Endothelial cell of umbilical vein (primary cell): ENCODE measurements at regions not wholly inside any gene's neighbourhood (a gene's known extent, or its start where the extent isn't known, plus 50 kb on each side); places are given as distances from the start of the nearest gene placed in this dataset.

Experiments used
- BruUV-seq: library from RNA; stranded (reverse); fragments of 400-500 nt; replicated peaks from 2 replicates; lab custom pipeline; 2021; lab: Mats Ljungman, UMichigan
- CTCF ChIA-PET: fragments of 300-600, 350-600 bp; sonication (Branson Sonifier 250); formaldehyde crosslinking; loops from one replicate; lab custom pipeline; 2021; ENCODE audit warnings: antibody characterized with exemption, inconsistent platforms; lab: Charles Lee
- POLR2A ChIA-PET: fragments of 300-600, 350-600 bp; sonication (Branson Sonifier 250); formaldehyde crosslinking; loops from one replicate; lab custom pipeline; 2021; ENCODE audit warnings: antibody characterized with exemption, inconsistent platforms; lab: Charles Lee
- DNase-seq: peaks from one replicate; pipeline ENCODE4 v3.0.0-alpha.2; 2011; ENCODE audit warnings: low read depth, low spot score
- FAIRE-seq: peaks from 2 replicates; lab custom pipeline; 2011; peaks lifted over from hg19 to GRCh38; lab: Jason Lieb, UNC
- H2AFZ ChIP-seq: 2 replicates; pipeline ENCODE4 v1.6.0; 2012; ENCODE audit warnings: low read depth, low read length, control low read depth, inconsistent platforms
- H3K27ac ChIP-seq: 2 replicates; pipeline ENCODE4 v1.5.1; 2011; ENCODE audit warnings: low read depth, mild to moderate bottlenecking, control low read depth, low read length, moderate library complexity; ENCODE audit not compliant: insufficient read depth
- H3K27me3 ChIP-seq, 2 experiments: 2 replicates each; pipeline versions ENCODE4 v1.6.0 to v1.6.1; 2011; ENCODE audit warnings: low read length in 2 of 2, mixed read lengths in 1 of 2; ENCODE audit not compliant: control insufficient read depth in 2 of 2, insufficient read depth in 2 of 2
- H3K36me3 ChIP-seq, 2 experiments: 2 replicates in 1 of 2; 3 replicates in 1 of 2; pipeline ENCODE4 v1.5.1; 2011; ENCODE audit warnings: low read length in 2 of 2, mild to moderate bottlenecking in 1 of 2, moderate library complexity in 1 of 2; ENCODE audit not compliant: control insufficient read depth in 2 of 2, insufficient read depth in 2 of 2; ENCODE audit errors: extremely low read depth in 1 of 2
- H3K4me1 ChIP-seq: 3 replicates; pipeline ENCODE4 v1.5.1; 2011; ENCODE audit warnings: mild to moderate bottlenecking, low read length; ENCODE audit not compliant: control insufficient read depth, insufficient read depth; ENCODE audit errors: extremely low read depth
- H3K4me2 ChIP-seq: 2 replicates; pipeline ENCODE4 v1.6.1; 2011; ENCODE audit warnings: low read length, control low read depth, mixed read lengths; ENCODE audit not compliant: insufficient read depth
- H3K4me3 ChIP-seq, 3 experiments: fragments of 200-600 bp in 1 of 3; sonication (generic), shearing (Covaris generic) in 1 of 3; replicated peaks in 1 of 3; 2 replicates each; pipeline ENCODE4 v1.5.1; 2011 to 2016; ENCODE audit warnings: control low read depth in 3 of 3, low read length in 3 of 3, mild to moderate bottlenecking in 2 of 3, inconsistent platforms in 1 of 3, low read depth in 1 of 3, moderate library complexity in 1 of 3; ENCODE audit not compliant: insufficient read depth in 1 of 3
- H3K79me2 ChIP-seq: 2 replicates; pipeline ENCODE4 v1.6.0; 2012; ENCODE audit warnings: low read length, inconsistent platforms; ENCODE audit not compliant: control insufficient read depth, insufficient read depth
- H3K9ac ChIP-seq: replicated peaks from 2 replicates; pipeline ENCODE3; 2011; ENCODE audit warnings: low read length, control low read depth; ENCODE audit not compliant: insufficient read depth; ENCODE audit errors: extremely low read depth
- H3K9me1 ChIP-seq: replicated peaks from 3 replicates; pipeline ENCODE4 v1.6.0; 2011; ENCODE audit warnings: mild to moderate bottlenecking, low read length; ENCODE audit not compliant: control insufficient read depth, insufficient read depth; ENCODE audit errors: extremely low read depth
- H3K9me3 ChIP-seq: replicated peaks from 2 replicates; pipeline ENCODE4 v1.5.1; 2012; ENCODE audit warnings: low read length, inconsistent platforms; ENCODE audit not compliant: control insufficient read depth, insufficient read depth
- H4K20me1 ChIP-seq: replicated peaks from 2 replicates; pipeline ENCODE3; 2011; ENCODE audit warnings: mild to moderate bottlenecking, low read length; ENCODE audit not compliant: control insufficient read depth, insufficient read depth; ENCODE audit errors: extremely low read depth
- CTCF ChIP-seq, 2 donors: IDR thresholded peaks; 1 replicate in 1 of 2; 2 replicates in 1 of 2; pipeline ENCODE4 v1.5.1; 2011; ENCODE audit warnings: low read length in 2 of 2, mild to moderate bottlenecking in 2 of 2, moderate library complexity in 2 of 2, control low read depth in 1 of 2, inconsistent platforms in 1 of 2, low read depth in 1 of 2; ENCODE audit not compliant: insufficient read depth in 1 of 2; ENCODE audit errors: extremely low read depth in 1 of 2
- EZH2 ChIP-seq: IDR thresholded peaks from 2 replicates; pipeline ENCODE4 v1.6.1; 2012; ENCODE audit warnings: borderline replicate concordance, low read depth, mild to moderate bottlenecking, moderate library complexity, low read length, inconsistent platforms; ENCODE audit not compliant: severe bottlenecking
- FOS ChIP-seq: IDR thresholded peaks from 2 replicates; pipeline ENCODE4 v1.6.1; 2011; ENCODE audit warnings: mild to moderate bottlenecking, low read length, moderate library complexity, borderline replicate concordance; ENCODE audit not compliant: insufficient read depth
- GATA2 ChIP-seq: IDR thresholded peaks from 2 replicates; pipeline ENCODE4 v1.7.0; 2011; ENCODE audit warnings: low read depth, mild to moderate bottlenecking, moderate library complexity, mixed read lengths, low read length; ENCODE audit not compliant: insufficient read length, insufficient read depth
- JUN ChIP-seq: IDR thresholded peaks from 2 replicates; pipeline ENCODE4 v1.6.1; 2011; ENCODE audit warnings: borderline replicate concordance, low read depth; ENCODE audit not compliant: insufficient read length, insufficient read depth
- MAX ChIP-seq: IDR thresholded peaks from 2 replicates; pipeline ENCODE4 v1.6.1; 2011; ENCODE audit not compliant: insufficient read depth, insufficient read length
- MYC ChIP-seq: IDR thresholded peaks from one replicate; pipeline ENCODE4 v1.6.1; 2011; ENCODE audit warnings: mild to moderate bottlenecking, low read depth, low read length
- POLR2A ChIP-seq: IDR thresholded peaks from 2 replicates; pipeline ENCODE4 v1.6.1; 2012; ENCODE audit warnings: low read depth, mild to moderate bottlenecking, control low read depth, low read length
- POLR2AphosphoS5 ChIP-seq: IDR thresholded peaks from 2 replicates; pipeline ENCODE4 v1.6.1; 2012; ENCODE audit warnings: low read depth, mild to moderate bottlenecking, control low read depth, low read length, moderate library complexity; ENCODE audit not compliant: insufficient read depth
- dilution Hi-C: fragments of 300-500 bp; cut with MboI; formaldehyde crosslinking; loops from one replicate; pipeline ENCODE4 v1.15.0; 2019; ENCODE audit warnings: low sequenced_read_pairs; ENCODE audit not compliant: extremely low pct_ligation_motif_present
- intact Hi-C: fragments of 100-400 bp; cut with micrococcal nuclease; formaldehyde crosslinking; loops from one replicate; pipeline ENCODE4 v1.10.0; 2022

GRCh38 chr6:2528156-2528555 is 222.6 kb downstream of the MYLK4 start:
- TF ChIP-seq POLR2A = no peak
- TF ChIP-seq CTCF (IDR thresholded peaks at IDR 0.05; ENCODE audit: extremely low read depth in 1 of 2, insufficient read depth in 1 of 2, low read depth in 1 of 2, low read length in 2 of 2) = no peak
- TF ChIP-seq FOS = no peak
- no peak for TF ChIP-seq MYC
- dilution Hi-C loops (no loop called here), intact Hi-C loops (no loop called here)
- no peaks in the 10 kb centered on the region for H3K9me1 ChIP-seq
- DNase-seq = no peak
- ChIA-PET POLR2A (no interaction called here), CTCF (no interaction called here)
- H3K4me1 ChIP-seq = peaks cover under 1% of the 10 kb centered on the region
- no peaks in the 10 kb centered on the region for H4K20me1 ChIP-seq
- H3K27me3 ChIP-seq = no peaks in the 10 kb centered on the region
- no peak overlapping the region for H3K27ac ChIP-seq
- no peaks in the 10 kb centered on the region for H3K79me2 ChIP-seq
- H3K9me3 ChIP-seq = no peaks in the 10 kb centered on the region
- no peak overlapping the region for H3K9ac ChIP-seq
- H3K4me3 ChIP-seq = no peak overlapping the region
- no TSS peak for BruUV-seq
- H2AFZ ChIP-seq = no peak overlapping the region
- FAIRE-seq = no peak
- H3K36me3 ChIP-seq = no peaks in the 10 kb centered on the region
- H3K4me2 ChIP-seq = no peak overlapping the region

GRCh38 chr6:2526766-2527165 is 224.0 kb downstream of the MYLK4 start:
- Histone ChIP-seq H2AFZ (no peak overlapping the region), H3K4me2 (no peak overlapping the region), H3K9ac (no peak overlapping the region), H3K9me1 (no peaks in the 10 kb centered on the region), H3K9me3 (no peaks in the 10 kb centered on the region), H3K79me2 (no peaks in the 10 kb centered on the region), H3K4me3 (no peak overlapping the region), H3K27me3 (no peaks in the 10 kb centered on the region), H3K4me1 (peaks cover 12% of the 10 kb centered on the region), H4K20me1 (no peaks in the 10 kb centered on the region), H3K27ac (no peak overlapping the region), H3K36me3 (no peaks in the 10 kb centered on the region)
- DNase-seq (no peak), FAIRE-seq (no peak)
- CTCF ChIA-PET = interaction anchor here (0.9 kb wide), 1 partner anchor 18 kb away, joined by 3 read pairs; no protein-coding TSS in a partner anchor
- TF ChIP-seq JUN (no peak), FOS (no peak), EZH2 (no peak), CTCF (IDR thresholded peaks at IDR 0.05; ENCODE audit: extremely low read depth in 1 of 2, insufficient read depth in 1 of 2, low read depth in 1 of 2, low read length in 2 of 2) (no peak), MYC (no peak), GATA2 (no peak), MAX (no peak), POLR2A (no peak), POLR2AphosphoS5 (no peak)
- POLR2A ChIA-PET = no interaction called here
- dilution Hi-C loops (no loop called here), intact Hi-C loops (no loop called here)
- no TSS peak for BruUV-seq
